PC-9 (cell line): ENCODE measurements at regions not wholly inside any gene's neighbourhood (a gene's known extent, or its start where the extent isn't known, plus 50 kb on each side); places are given as distances from the start of the nearest gene placed in this dataset.

Source experiments
- CTCF ChIP-seq: fragments of 200-600 bp; sonication (generic); conservative IDR thresholded peaks from 2 replicates; pipeline ENCODE4 v1.6.1; 2017; ENCODE audit warnings: mixed run types, antibody characterized with exemption, mild to moderate bottlenecking, moderate library complexity
- EZH2 ChIP-seq: fragments of 200-600 bp; sonication (generic); IDR thresholded peaks from 2 replicates; pipeline ENCODE4 v1.8.0; 2017; ENCODE audit warnings: antibody characterized with exemption, low read depth

- TF ChIP-seq CTCF (no peak), EZH2 (no peak)
Measured at GRCh38 chr1:191343816-191344215, 814.4 kb upstream of the RGS18 start.
